Right cardiac atrium (tissue), 5 donors: ENCODE measurements at regions not wholly inside any gene's neighbourhood (a gene's known extent, or its start where the extent isn't known, plus 50 kb on each side); places are given as distances from the start of the nearest gene placed in this dataset.
"Not testable (repeated sequence)": the region's sequence is repeated elsewhere in the genome, so short reads cannot be mapped to it uniquely, and the experiment has no call there.

Experiments used
- ATAC-seq, 2 donors: fragments of 200-7000 bp; cut with Tn5 transposase; one replicate each; pipeline versions ENCODE4 v1.8.0 to v1.9.1; 2020; ENCODE audit warnings: moderate library complexity in 2 of 2, mild to moderate bottlenecking in 1 of 2
- DNase-seq, 3 donors: peaks; one replicate each; pipeline ENCODE4 v3.0.0-alpha.2; 2020
- H3K27ac ChIP-seq: one replicate; pipeline ENCODE4 v1.5.1; 2013; ENCODE audit warnings: mild to moderate bottlenecking, low read length, control low read depth, moderate library complexity
- H3K27me3 ChIP-seq: one replicate; pipeline ENCODE4 v1.6.1; 2013; ENCODE audit not compliant: control insufficient read depth, insufficient read depth
- H3K4me1 ChIP-seq: one replicate; pipeline ENCODE4 v1.6.1; 2013; ENCODE audit warnings: low read length; ENCODE audit not compliant: control insufficient read depth, insufficient read depth
- H3K4me3 ChIP-seq: one replicate; pipeline ENCODE4 v1.5.1; 2013; ENCODE audit warnings: low read length, control low read depth
- H3K9me3 ChIP-seq: one replicate; pipeline ENCODE4 v1.6.1; 2013; ENCODE audit warnings: low read length; ENCODE audit not compliant: control insufficient read depth
- WGBS: extraction: QIAGEN DNeasy Blood & Tissue Kit; methylation state at CpG from one replicate; pipeline ENCODE4 v1.1.7; 2013; 5-methylcytosine and 5-hydroxymethylcytosine counted together
- intact Hi-C, 4 donors: fragments of 100-400 bp; cut with DNase I; formaldehyde crosslinking; loops; one replicate each; pipeline versions ENCODE4 v1.11.0 to v1.14.0; 2022 to 2023
- donor health status: healthy with polysubstance abuse.
- donor health status: DM: no; HTN: yes; CAD: no.
- donor health status: DM: no; HTN: no; CAD: no.
- donor health status: DM: no; HTN: yes; CAD: no; lungs with severe emphysema.
- donor health status: DM: yes; HTN: yes; CAD: no.

GRCh38 chr6:10174056-10174455, 240.8 kb downstream of the TFAP2A start:
- Histone ChIP-seq H3K4me3 (no peak overlapping the region), H3K4me1 (no peaks in the 10 kb centered on the region), H3K27me3 (no peaks in the 10 kb centered on the region), H3K27ac (no peak overlapping the region), H3K9me3 (no peaks in the 10 kb centered on the region)
- ATAC-seq (no peak), DNase-seq (no peak)
- intact Hi-C loops, result no loop called here
- WGBS, result 96% methylated on average over 3 of the region's 3 CpGs

DNA sequence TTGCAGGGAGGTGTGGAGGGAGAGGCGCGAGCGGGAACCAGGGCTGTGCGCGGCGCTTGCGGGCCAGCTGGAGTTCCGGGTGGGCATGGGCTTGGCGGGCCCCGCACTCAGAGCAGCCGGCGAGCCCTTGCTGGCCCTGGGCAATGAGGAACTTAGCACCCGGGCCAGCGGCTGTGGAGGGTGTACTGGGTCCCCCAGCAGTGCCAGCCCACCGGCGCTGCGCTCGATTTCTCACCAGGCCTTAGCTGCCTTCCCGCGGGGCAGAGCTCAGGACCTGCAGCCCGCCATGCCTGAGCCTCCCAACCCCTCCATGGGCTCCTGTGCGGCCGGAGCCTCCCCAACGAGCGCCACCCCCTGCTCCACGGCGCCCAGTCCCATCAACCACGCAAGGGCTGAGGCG, 243.2 kb downstream of the TFAP2A start:
- H3K4me3 ChIP-seq, DNase-seq, intact Hi-C loops, ATAC-seq, H3K27ac ChIP-seq, H3K4me1 ChIP-seq, H3K27me3 ChIP-seq, H3K9me3 ChIP-seq: not testable (repeated sequence)
- 96% methylated on average over 29 of the region's 29 CpGs for WGBS

- WGBS, result 81% methylated on average over 5 of the region's 5 CpGs
- intact Hi-C loops, result no loop called here
- Histone ChIP-seq H3K27ac (no peak overlapping the region), H3K4me1 (no peaks in the 10 kb centered on the region), H3K27me3 (no peaks in the 10 kb centered on the region), H3K9me3 (no peaks in the 10 kb centered on the region), H3K4me3 (no peak overlapping the region)
- no peak for ATAC-seq
- DNase-seq, result no peak
Observed at GRCh38 chr6:10170816-10171215, 244.1 kb downstream of the TFAP2A start.

- 93% methylated on average over 5 of the region's 5 CpGs for WGBS
- Histone ChIP-seq H3K4me1 (no peaks in the 10 kb centered on the region), H3K27ac (no peak overlapping the region), H3K4me3 (no peak overlapping the region), H3K9me3 (no peaks in the 10 kb centered on the region), H3K27me3 (no peaks in the 10 kb centered on the region)
- ATAC-seq (no peak), DNase-seq (no peak)
- intact Hi-C loops, result no loop called here
Observed at GRCh38 chr6:10166031-10166430, 248.8 kb downstream of the TFAP2A start.

GRCh38 chr6:10163203-10163962, 251.5 kb downstream of the TFAP2A start:
- H3K4me3 ChIP-seq, result no peak overlapping the region
- DNase-seq (no peak), ATAC-seq (no peak)
- no peak overlapping the region for H3K27ac ChIP-seq
- H3K27me3 ChIP-seq, result no peaks in the 10 kb centered on the region
- 49% methylated on average over 14 of the region's 14 CpGs for WGBS
- peaks cover 4% of the 10 kb centered on the region for H3K9me3 ChIP-seq
- intact Hi-C loops, result no loop called here
- no peaks in the 10 kb centered on the region for H3K4me1 ChIP-seq

DNA sequence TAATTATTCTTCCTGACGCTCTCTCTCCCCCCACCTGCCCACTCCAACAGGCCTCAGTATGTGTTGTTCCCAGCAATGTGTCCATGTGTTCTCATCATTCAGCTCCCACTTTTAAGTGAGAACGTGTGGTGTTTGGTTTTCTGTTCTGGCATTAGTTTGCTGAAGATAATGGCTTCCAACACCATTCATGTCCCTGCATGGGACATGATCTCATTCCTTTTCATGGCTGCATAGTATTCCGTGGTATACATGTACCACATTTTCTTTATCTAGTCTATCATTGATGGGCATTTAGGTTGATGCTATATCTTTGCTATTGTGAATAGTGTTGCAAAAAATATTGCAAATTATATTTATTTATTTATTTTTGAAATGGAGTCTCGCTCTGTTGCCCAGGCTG, 258.0 kb downstream of the TFAP2A start:
- Histone ChIP-seq H3K4me3 (no peak overlapping the region), H3K27ac (no peak overlapping the region), H3K4me1 (no peaks in the 10 kb centered on the region), H3K27me3 (no peaks in the 10 kb centered on the region), H3K9me3 (peaks cover 4% of the 10 kb centered on the region)
- ATAC-seq (no peak), DNase-seq (no peak)
- WGBS, result 91% methylated on average over 4 of the region's 4 CpGs
- intact Hi-C loops, result no loop called here

DNA sequence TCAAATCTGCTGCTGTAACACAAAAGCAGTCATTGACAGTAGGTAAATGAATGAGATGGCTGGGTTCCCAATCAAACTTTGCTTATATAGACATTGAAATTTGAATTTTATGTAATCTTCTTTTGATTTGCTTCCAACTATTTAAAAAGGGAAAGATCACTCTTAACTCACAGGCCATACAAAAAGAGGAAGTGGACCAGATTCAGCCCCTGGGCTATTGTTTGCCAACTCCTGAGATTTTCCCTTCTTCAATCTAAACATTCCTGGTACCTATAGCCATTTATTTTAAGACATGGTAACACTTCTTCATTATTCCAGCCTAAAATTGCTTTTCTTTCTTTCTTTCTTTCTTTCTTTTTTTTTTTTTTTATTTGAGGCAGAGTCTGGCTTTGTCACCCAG, 260.6 kb downstream of the TFAP2A start:
- DNase-seq, result no peak
- Histone ChIP-seq H3K9me3 (no peaks in the 10 kb centered on the region), H3K27ac (no peak overlapping the region), H3K27me3 (no peaks in the 10 kb centered on the region), H3K4me1 (no peaks in the 10 kb centered on the region), H3K4me3 (no peak overlapping the region)
- ATAC-seq, result no peak
- intact Hi-C loops, result no loop called here

DNA sequence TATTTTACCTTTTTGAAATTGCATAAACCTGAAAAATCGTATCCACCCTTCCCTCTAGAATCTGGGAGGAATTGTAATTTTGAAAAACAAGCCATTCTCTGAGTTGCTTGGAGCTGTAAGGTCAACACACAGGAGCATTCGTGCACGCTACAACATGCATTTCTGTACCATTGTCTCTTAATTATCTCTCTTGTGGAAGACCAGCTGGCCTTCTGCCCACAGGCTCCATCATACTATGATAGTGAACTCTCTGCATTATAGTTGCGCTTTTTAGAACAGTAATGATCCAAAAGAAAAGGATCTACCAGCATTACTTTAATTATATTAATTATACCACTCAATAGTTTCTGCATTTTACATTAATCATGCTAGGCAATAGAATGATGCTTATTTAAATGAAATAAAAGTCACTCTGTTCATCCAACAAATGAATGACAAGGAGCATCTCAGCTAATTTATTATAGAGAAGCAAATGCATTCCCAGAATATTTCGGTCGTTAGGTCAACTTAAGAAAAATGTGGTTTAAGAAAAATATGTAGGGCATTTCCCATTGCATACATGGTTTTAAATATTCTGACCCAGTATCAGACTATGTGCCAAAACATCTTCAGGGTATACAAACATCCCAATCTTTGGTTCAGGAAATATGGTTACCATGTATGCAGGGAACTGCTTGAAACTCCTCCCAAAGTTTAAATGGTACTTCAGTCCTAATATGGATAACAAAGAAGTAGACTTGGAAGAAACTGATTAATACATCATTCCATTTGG, 263.5 kb downstream of the TFAP2A start:
- H3K27ac ChIP-seq, result no peak overlapping the region
- no peaks in the 10 kb centered on the region for H3K4me1 ChIP-seq
- no peaks in the 10 kb centered on the region for H3K9me3 ChIP-seq
- ATAC-seq, result no peak
- H3K4me3 ChIP-seq, result no peak overlapping the region
- whole genome bisulfite sequencing, result 56% methylated on average over 6 of the region's 6 CpGs
- no peaks in the 10 kb centered on the region for H3K27me3 ChIP-seq
- no peak for DNase-seq
- intact Hi-C loops, result no loop called here

DNA sequence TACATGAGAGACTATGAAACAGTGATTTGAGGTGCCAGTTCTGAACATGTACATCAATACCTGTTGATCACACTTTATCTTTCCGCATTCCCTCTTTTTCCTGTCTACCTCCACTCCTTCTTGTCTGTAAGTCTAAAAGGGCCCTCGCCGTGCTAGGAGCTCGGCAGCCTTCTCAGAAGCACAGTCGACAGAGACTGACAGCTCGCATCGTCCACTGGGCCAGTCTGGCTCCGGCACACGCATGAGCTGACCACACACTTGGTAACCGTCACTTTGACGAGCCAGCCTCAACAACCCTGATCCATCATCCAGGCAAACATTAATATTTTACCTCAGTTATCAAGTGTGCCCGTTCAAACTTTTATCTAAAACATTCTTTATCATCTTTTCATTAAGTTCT, 265.3 kb downstream of the TFAP2A start:
- Histone ChIP-seq H3K27ac (no peak overlapping the region), H3K4me1 (no peaks in the 10 kb centered on the region), H3K27me3 (no peaks in the 10 kb centered on the region), H3K4me3 (no peak overlapping the region), H3K9me3 (no peaks in the 10 kb centered on the region)
- ATAC-seq (no peak), DNase-seq (no peak)
- 63% methylated on average over 12 of the region's 12 CpGs for WGBS
- intact Hi-C loops, result no loop called here

DNA sequence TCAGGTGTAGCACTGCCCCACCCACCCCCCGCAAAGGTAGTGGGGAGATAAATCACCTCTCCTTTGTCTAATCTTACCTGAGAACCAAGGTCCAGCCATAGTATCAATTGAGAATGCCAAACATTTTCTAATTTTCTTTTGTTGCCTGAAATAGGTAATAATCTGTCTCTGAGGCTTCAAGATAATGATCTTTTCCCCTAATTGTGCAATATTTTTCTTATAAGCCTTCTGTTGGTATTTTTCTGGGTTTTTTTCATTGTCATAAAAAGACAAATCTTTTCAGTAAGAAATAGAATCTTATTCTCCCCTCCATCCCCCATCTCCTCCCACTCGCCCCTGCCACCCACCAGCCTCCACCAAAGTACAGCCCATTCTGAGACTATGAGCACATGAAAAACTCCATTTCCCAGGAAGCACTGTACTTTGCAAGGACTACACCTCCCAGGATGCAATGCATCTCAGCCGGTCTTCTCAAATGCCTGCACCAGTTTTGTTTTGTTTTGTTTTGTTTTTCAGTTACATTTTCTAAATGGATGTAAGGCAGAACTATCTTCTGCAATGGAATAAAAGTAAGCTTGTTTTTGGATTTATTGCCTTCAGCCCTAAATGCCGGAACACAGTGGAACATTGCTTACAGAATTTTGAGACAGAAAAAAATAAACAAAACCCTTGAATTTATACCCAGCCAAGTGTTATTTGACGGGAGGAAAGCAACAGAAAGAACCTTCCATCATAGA, 268.0 kb downstream of the TFAP2A start:
- WGBS, result 32% methylated on average over 5 of the region's 5 CpGs
- Histone ChIP-seq H3K27ac (no peak overlapping the region), H3K27me3 (no peaks in the 10 kb centered on the region), H3K9me3 (no peaks in the 10 kb centered on the region), H3K4me1 (no peaks in the 10 kb centered on the region), H3K4me3 (peak overlapping the region; percentile 55)
- intact Hi-C loops, result no loop called here
- ATAC-seq (peak; percentile 55 to 57), DNase-seq (no peak)

DNA sequence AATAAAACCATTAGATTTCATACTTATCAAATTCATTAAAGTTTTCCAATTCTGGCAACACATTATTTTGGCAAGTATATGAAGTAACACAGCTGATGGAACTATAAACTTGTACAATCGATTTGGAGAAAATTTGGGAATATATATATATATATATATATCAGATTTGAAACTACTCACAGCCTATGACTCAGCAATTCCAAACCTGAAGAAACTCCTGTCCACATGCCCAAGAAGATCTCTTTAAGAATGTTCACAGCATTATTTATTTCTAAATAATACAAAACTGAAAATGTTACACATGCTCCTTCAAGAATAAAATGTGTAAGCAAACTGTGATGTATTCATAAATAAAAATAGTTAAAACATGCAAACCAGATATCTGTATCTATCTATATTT, 270.1 kb downstream of the TFAP2A start:
- H3K4me3 ChIP-seq, result no peak overlapping the region
- ATAC-seq (no peak), DNase-seq (no peak)
- no peak overlapping the region for H3K27ac ChIP-seq
- WGBS, result 56% methylated on average over 1 of the region's 1 CpG
- intact Hi-C loops, result no loop called here
- no peaks in the 10 kb centered on the region for H3K9me3 ChIP-seq
- H3K27me3 ChIP-seq, result no peaks in the 10 kb centered on the region
- no peaks in the 10 kb centered on the region for H3K4me1 ChIP-seq
